ENCODE measurements at regions not wholly inside any gene's neighbourhood (a gene's known extent, or its start where the extent isn't known, plus 50 kb on each side); places are given as distances from the start of the nearest gene placed in this dataset.

DNA sequence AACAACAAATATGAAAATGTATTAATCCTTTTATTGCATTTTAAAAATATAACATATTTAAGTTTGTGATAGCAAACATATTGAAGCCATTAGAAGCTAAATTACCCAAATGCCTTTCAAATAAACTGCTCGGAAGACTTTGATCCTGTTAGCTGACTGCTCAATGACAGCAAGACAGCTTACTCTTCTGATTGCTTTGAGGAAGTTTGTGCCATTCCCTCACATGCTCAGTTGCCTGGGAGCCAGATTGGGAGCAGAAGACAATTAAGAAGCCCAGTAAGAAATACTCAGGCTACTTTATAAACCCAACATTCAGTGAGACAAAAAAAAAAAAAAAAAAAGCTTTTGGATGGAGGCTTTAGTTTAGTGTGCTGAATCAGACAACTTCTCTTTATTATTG lies 407.1 kb upstream of the SOX11 start:
- no peak for DNase-seq

DNA sequence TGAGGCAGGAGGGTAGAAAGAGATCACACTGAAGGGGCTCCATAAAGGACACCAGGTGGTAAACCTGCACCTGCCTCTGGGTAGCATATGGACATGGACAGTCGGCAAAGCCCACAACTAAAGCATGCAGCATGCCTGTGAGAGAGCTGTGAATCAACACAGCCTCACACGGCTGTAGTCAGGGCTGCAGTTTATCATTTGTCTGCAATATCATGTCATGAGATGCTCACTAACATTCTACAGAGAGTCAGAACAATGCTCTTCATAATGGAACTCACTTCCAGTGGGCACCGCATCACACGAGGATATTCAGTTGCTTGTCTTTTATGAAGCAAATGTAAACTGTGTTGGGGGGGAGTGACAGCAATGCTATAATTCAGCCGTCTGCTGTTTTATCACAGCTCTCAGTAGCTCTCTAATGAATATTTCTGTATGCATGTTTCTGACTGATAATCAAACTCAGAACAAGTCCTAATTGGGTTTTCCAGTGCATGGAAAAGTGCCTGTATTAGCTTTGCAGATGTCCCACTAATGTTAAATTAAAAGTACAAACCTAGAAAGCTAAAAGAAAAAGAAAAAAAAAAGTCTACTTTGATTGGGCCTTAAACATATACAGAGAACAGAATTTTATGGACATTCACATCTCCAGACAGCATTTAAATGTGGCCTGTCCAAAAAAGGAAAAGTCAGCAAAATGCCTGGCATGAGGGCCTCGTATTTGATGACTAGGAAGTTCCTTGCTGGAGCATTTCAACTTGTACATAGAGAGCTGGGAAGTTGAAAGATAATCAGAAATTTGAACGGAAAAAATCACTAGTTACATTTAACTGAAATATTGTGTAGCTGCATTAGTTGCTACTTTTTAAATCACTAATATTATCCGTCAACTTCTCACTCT lies 406.1 kb upstream of the SOX11 start:
- DNase-seq = no peak

DNA sequence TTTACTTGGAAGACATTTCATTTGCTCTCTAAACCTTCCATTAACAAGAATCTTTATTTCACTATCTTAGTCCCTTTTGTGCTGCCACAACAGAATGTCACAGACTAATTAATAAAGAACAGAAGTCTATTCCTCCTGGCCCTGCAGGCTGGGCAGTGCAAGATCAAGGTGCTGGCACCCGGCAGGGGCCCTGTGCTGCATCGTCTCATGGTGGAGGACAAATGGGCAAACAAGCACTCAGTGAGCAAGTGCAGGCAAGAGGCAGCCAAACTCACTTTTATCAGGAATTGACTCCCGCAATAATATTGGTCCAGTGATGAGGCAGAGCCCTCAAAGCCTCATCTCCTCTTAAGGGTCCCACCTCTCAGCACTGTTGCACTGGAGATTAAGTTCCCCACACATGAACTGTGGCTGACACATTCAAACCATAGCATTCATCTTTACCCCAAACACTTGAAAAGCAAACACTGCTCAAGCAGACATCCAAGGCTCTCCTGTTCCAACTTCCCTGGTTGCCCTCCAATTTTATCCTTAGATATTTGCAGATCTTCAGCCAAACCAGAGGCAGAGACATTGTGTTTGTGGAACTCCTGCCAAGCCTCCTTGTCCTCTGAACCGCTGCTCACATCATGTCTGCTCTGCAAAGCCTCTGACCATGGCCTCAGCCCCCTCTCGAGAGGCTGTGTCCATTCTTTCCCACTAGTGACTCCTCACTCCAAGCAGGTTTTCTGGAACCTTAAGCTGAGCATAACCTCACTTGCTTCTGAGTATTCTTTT lies 404.4 kb upstream of the SOX11 start:
- DNase-seq = peak; percentile 2

DNA sequence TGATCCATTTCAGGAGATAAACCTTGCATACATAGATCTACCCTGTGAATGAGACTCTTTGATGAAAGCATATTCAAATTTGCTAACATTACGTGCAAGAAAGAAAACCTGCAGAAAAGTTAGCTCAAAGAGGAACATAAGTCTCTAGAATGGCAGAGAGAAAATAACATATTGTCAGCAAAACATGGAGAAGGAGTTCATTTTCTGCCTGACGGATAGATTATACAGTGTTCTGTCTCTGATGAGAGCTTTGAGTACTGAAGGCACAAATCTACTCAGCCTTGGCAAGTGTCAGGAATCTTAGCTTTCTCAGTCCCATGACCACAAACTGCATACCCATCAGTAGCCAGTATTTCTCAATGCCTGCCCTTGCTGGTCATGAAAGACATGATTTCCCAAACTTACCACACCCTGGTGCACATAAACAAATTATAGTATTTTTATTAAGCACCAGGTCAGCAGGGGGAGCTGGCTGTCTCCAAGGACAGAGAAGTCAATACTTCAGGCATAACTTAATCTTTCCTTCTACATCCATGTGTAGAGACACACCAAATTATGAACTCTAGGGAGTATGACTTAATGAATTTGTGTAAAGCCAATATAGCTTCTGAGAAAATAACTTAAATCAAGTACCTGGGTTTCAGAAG lies 401.2 kb upstream of the SOX11 start:
- peak; percentile 24 for DNase-seq

DNA sequence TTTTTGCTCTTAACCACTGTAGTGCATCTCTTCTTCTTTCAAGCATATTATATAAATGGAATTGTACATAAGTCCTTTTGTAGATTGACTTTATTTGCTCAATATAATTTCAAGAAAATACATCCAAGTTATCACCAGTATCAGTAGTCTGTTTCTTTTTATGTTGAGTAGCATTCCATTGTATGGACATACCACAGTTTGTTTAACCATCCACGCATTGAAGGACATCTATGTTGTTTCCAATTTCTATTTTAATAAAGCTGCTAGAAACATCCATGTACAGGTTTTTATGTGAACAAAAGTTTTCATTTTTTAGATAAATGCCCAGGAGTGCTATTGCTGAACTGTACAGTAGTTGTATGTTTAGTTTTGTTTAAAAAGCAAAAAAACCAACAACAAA lies 387.5 kb upstream of the SOX11 start:
- DNase-seq = no peak

DNA sequence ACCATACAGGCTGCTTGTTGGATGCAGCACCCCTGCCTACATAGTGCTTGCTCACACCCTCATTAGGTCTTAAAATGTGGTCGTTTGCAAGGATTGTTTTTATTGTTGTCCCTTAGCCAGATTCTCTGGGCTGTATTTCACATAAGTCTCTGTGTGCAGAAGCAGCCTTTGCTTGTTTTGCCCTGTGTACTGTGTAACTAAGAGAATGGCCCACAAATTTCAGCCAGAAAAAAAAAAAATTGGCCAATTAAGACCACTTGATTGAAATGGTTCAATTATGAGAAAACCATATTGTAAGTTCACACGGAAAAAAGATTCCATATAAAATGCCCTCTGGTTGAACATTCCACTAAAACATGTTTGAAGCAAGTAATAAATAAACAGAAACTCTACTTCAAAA lies 377.1 kb upstream of the SOX11 start:
- no peak for DNase-seq

DNA sequence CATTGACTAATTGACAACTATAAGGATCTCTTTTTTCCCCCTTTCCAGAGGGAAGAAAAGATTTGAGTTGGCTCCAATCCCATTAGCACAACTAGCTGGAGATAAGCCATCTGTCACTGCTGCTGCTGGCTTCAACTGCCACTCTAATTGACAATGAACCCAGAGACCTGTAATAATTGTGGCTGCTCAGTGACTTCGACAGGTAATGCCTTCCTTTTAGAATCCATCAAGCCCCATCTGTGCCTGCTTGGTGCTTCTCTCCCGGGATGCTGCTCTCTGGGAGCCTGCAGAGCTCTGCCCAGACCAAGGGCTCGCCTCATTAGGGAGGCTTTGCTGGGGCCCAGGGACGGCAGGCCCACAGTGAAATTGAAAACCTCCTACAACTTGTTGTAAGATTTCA lies 376.7 kb upstream of the SOX11 start:
- peak; percentile 7 for DNase-seq

DNA sequence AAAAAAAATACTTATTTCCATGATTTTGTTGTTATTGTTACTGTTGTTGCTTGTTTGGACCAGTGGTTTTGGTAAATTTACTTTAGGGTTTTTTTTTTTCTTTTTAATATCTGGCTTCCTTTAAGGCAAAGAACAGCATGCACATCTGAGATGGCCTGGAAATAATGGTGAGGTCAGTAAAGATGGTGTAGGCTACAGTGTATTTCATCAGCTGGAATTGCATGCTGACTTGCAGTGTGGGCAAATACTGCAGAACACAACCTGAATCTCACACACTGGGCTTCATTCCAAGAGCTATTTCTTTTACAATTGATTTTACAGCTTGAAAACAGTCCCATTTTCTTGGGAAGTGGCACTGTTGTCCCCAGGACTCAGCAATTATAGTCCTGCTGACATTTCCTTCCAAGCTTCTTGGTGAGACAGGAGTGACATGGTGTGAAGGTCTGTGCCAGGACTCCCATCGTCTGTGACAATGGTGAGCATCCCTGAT lies 376.1 kb upstream of the SOX11 start:
- no peak for DNase-seq

DNA sequence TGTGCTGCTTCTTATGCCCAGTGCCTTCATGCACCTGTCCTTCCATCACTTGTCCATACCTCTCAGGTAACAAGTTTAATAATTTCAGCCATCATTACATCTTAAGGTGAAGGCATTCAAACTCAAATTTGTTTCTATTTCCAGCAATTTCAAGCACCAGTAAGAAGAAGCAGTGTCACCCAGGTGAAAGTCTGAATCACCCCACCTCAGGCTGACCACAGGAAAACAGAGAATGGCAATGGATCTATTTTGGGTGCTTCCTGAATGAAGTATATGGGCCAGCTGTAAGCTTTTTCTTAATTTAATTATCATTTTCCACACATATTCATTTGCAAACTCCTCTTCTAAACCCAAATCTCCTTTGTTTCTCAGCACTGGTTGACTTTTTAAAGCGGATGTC lies 372.7 kb upstream of the SOX11 start:
- no peak for DNase-seq

DNA sequence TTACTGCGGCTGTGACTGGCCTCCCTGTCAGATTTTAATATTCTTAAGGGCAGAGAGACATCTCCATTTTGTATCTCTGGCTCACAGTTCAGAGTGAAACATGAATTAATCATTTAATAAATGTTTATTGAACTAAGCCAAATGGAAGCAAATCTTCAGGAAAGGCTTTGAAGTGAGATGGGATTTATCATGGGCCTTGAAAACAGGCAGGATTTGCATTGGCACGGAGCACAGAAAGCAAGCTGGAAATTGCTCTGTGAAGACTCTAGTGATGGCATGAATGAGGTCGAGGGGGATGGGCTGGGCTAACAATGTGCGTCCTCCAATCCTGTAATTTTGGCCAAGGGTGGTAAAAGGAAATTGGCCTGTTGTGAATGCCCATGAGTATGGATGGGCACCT lies 369.8 kb upstream of the SOX11 start:
- no peak for DNase-seq

DNA sequence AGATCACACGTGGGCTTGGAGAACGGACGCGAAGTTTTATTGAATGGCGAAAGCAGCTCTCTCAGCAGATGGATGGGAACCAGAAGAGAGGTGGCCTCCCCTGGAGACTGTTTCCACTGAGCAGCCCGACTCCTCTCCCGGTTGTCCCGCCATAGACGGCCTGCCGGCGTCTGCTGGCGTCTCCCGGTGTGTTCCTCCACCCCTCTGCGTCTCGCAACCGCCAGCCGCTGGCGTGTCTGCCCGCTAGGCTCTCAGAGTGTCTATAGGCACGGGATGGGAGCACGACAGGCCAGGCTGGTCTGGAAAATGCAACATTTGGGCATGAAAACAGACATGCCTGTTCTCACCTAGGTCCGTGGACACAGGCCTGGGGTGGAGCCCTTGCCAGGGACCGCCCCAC lies 366.7 kb upstream of the SOX11 start:
- DNase-seq = no peak

DNA sequence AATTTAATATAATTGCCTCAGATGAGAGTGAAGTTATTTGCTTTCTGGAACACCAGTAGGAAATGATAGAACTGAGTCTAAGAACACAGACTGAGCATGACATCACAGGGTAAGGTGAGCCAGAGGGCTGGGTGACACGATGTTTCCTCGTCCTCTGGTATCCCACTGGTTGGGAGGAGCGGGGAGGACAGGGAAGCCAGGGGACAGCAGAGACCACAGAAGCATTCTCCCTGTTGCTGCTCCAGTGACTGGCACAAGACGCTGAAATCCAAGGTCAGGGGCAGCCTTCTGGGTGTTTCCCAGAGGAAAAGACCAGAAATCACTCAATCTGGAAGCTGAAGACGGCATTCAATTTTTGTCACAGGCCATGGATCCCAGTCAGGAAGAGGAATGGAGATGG lies 363.4 kb upstream of the SOX11 start:
- DNase-seq = no peak

DNA sequence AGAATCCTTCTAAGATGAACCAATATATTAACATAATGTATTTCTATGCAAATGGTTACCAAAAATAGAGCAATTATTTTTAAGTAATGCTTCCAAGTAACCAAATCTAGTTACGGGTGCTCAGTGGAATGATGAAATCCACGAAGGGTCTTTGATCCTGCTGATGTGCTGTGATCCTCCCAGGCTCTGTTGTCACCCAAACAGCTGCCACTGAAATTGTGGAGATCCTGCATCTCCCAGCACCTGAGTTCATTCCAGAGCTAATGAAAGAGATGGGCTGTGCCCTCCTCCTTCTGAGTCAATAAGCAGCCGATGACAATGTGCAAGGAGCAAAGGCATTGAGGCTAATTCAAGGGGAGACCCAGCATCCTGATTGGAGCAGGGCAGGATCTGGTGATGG lies 362.4 kb upstream of the SOX11 start:
- no peak for DNase-seq

DNA sequence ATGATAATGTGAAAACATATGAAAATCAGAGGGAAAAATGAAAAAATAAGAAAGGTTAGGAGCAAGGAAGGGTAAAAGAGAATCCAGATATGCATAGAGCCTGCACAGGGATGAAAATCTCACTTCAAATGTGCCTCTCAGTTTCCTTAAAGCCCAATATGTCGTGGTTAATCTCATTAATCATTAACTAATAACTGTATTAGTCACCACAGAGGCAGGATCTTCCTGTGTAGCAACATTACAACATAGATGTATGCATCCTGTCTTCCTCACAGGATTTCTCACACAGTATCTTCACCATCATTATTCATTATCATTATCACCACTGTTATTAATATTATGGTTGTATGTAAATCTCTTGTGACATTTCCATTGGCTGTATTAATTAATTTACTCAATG lies 361.2 kb upstream of the SOX11 start:
- DNase-seq = no peak

DNA sequence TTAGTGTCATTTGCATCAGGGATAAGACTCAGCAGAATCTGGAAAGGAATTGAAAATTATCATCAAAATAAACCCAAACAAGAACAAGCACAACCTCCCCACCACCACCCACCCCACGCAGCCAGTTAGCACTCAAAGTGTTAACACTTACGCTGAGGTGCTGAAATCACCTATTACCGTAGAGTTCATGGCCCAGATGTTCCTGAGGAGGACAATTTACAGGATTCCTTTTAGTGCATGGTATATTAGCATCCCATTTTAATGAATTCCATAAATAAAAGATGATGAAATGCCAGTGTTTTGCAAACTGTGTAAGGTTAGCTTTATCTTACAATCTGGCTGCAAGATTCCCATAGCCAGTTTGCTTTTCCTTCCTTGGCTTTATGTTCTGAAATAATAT lies 359.3 kb upstream of the SOX11 start:
- DNase-seq = no peak

DNA sequence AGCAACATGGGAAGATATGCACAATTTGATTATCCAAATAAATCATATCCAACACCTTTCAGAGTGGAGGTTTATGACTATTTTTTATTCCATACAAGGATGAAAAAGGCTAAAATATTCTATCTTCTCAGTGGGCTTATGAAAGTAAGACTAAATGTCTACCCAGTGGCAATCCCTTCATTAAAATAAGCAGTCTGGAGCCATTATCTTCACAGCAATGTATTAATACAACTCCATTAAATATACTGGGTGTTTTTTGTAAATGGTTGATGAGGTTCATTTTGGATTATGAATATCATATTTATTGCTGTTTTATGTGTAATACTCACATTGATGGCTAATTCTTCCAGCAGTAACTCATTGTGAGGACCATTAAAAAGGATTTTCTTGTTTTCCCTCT lies 352.7 kb upstream of the SOX11 start:
- no peak for DNase-seq

DNA sequence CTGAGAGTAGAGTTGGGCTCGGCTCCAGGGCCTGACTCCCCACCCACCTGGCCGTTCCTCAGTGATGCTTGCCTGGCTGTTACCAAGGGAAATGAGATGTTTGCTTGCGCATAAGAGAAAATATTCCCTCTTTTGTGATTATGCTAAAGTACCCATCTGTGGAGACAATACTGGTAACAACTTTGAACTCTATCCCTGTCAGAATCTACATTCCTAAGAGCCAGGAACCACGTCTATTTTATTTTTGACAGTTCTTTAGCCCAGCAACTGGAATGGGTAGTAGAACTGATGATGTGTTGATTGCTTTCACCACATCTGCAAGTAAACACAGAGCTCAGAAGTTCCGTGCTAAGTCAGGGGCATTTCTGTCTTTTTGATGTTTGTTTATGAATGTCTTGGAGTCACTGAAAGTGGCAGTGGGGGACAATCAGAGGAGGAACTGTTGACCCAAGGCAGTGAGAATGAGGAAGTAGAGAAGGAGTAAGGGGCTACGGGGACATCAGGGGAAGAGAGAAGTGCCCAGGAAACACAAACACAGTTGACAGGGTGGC lies 348.3 kb upstream of the SOX11 start:
- no peak for DNase-seq

DNA sequence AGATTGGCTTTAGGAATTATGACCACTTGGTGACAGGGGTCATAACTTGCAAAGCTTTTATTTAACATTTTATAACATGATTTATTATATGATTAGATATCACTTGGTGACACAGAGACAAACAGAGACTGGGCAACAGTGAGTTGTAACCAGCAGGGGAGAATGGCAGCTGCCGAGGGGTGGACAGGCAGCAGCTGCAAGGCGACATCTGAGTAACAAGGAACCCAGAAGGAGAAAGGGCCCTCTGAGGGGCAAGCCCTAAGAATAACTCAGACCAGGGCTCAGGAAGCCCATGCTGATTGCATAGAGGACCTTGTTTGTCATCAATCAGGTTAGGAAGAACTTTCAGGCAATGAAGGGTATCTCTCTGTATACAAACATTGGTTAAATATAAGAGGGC lies 339.9 kb upstream of the SOX11 start:
- DNase-seq = peak; percentile 62

DNA sequence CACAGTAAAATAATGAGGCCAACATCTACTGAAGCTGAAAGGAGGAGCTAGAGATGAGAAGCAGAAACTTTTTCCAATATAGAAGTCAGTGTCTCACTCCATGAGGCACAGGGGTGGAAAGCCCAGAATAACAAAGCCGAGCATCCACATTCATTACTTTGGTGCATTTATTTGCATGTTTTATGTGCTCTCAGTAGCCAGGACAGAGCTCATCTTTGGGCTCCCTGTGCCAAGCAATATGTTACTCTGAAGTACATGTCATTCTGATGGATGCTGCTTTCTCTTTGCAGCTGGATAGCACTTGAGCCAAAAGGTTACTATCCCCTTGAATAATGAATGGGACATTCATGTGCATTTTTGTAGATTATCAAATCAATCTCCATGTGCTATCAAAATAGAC lies 338.6 kb upstream of the SOX11 start:
- no peak for DNase-seq

DNA sequence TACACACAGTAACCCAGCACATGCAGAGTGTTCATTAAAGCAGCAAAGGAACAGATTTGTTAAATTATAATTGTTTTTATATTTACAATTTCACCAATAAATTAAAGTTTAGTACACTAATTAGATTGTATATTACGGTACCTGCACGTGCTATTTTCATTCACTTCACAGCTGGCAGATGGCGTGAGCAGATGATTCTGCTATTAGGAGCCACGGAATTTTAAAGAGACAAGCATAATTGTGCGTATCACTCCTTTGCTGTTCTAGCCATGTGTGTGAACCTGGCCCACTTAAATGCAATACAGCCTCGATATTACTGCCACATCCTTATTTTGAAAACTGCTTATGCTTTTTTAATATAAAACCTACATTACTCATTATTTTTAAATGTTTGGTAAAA lies 332.8 kb upstream of the SOX11 start:
- DNase-seq = peak; percentile 15

DNA sequence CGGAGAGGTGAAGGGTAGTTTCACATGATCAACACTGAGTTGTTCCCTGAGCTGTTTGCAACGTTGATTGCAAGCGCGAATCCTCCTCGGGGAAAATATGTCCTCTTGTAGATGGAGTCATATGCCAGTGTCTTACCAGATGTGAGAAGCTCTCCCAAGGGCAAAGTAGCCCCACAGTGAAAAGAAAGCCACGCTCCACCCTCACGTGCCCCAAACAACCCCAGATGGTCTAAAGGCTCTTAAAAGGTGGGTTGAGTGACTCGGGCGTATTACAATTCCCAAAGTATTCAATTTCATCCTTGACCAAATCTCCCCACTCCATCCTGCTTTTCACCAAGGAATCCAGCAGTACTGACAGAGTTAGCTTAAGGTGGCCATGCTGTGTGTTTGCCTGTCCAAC lies 332.1 kb upstream of the SOX11 start:
- no peak for DNase-seq

DNA sequence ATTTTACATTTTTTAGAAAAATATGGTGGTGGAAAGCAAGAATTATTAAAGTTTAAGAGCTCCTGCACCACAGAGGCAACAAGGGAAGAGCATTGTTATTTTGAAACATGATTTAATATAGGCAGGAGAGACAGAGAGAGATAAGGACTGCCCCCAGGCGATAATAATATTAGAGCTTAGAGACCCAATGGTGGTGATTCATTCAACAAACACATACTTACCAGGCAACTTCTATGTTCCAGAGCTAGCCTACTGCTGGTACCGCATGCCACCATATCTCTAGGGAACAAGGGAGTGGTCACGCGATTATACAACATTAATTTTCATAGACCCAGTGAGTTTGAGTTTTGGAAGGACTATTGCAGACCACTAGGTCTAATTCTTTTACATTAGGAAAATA lies 327.8 kb upstream of the SOX11 start:
- DNase-seq = no peak

All from tongue (tissue), 1 donor.